Caki2 (cell line): ENCODE measurements at regions not wholly inside any gene's neighbourhood (a gene's known extent, or its start where the extent isn't known, plus 50 kb on each side); places are given as distances from the start of the nearest gene placed in this dataset.

Experiments
- DNase-seq: peaks from one replicate; pipeline ENCODE4 v3.0.0-alpha.2; 2015; ENCODE audit warnings: low read depth
- in situ Hi-C: cut with HindIII; loops from 2 replicates; pipeline ENCODE4 v1.10.0; 2016; ENCODE audit warnings: low sequenced_read_pairs, low pct_unique_long_range_greater_than_20kb, mixed read lengths

DNA sequence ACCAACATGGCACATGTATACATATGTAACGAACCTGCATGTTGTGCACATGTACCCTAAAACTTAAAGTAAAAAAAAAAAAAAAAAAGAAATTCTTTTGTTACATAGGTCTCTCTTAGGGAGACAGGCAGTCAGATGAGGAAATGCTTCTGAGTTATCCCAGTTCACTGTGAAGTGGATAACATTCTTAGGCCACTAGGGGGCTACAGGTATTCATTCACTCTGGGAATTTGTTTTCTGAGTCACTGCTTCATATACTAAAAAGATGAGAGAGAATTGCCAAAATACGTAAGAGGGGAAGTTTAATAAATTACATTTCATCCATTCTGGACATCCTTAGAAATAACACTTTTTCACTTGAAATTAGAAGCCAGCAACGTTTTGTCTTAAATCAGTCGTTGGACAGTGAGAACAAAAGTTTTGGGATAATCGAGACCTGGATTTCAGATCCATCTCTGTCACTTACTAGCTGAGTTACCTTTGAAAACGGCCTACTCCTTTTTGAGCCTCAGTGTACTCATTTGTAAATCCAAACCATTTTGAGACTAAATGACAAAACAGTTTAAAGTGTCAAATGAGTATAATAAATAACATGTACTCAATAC, 738.4 kb upstream of the ALCAM start:
- in situ Hi-C loops: no loop called here
- DNase-seq: peak; percentile 19

DNA sequence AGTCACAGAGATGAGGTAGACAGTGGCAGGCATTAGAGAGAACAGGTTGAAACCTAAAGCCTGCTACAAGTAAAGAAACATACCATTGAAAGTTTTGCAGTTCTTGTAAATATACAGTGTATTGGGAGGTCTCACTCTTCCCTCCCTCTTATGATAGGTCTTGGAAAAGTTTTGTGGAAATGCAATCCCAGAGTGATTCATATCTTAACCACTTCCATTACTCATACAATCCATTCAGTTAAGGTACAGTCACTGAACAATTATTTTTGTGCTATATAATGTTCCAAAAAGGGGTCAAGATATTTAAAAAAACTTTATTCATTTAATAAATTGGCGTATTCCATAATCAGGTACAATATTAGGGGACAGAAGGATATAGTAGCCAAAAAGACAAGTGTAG, 737.7 kb upstream of the ALCAM start:
- in situ Hi-C loops: no loop called here
- peak; percentile 1 for DNase-seq

- no peak for DNase-seq
- in situ Hi-C loops: no loop called here
Measured at GRCh38 chr3:104631254-104631653, 735.5 kb upstream of the ALCAM start.

DNA sequence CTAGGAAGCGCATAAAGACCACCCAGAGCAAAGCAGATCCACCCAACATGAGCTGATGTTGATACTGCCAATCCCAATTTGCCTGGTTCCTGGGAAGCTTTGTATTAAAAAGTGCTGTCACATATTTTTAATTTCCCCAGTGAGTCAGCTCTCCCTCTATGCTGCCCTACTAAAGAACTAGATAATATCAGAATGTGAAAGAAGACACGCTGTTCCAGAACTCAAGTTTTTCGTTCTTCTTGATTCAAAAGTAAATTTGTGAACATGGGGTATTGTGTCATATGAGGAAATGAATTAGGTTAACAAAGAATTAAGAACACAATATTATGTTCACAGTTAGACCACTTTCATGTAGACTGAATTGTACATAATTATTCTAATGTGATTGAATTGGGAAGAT, 734.2 kb upstream of the ALCAM start:
- no peak for DNase-seq
- in situ Hi-C loops: no loop called here

DNA sequence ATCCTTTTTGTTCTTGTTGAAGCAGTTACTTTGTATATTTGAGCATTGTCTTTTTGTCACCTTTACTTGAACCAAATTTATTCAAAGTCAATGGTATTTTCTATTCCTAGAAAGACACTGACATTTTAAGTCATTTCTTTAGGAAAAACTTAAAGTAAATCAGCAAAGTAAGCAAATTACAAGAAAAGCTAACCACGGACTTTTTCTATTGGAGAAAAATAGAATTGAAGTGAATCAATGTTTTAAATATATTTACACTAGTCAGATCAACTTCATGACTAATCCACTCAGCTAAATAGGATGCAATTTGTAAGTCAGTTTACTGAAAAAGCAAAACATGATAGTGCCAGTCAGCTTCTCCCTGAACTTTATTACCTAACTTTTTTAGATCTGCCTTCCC, 733.8 kb upstream of the ALCAM start:
- in situ Hi-C loops: no loop called here
- DNase-seq: no peak

DNA sequence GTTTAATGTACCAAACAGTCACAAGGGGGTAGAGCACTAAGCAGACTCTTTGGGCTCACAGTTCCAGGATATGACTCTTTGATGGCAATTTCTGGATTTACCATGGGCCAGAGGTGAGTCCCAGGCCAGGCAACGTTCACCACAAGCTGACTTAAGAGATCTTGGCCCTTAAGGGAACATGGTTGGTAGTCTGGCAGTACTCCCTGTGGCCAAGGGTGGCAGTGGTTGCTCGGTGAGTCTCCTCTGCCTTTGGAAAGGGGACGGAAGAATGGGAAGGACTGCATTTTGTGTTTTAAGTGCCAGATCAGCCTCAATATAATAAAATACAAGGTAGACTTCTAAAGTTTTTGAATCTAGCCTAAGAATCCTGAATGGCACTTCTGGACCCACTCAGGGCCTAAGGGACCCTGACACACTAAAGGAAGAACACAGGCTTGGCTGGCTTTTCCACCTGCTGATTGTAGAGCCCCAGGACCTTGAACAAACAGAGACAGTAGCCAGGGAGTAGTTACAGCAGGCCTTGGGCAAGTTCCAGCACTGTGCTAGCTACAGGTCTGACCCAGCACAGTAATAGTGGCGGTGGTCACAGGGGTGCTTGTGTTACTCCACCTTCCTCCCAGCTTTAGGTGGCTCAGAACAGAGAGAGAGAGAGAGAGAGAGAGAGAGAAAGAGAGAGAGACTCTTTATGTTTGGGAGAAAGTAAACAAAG, 730.7 kb upstream of the ALCAM start:
- in situ Hi-C loops: no loop called here
- no peak for DNase-seq

- in situ Hi-C loops: no loop called here
- DNase-seq: no peak
Measured at GRCh38 chr3:104642827-104643226, 723.9 kb upstream of the ALCAM start.

- no peak for DNase-seq
- in situ Hi-C loops: no loop called here
Measured at GRCh38 chr3:104646196-104646595, 720.5 kb upstream of the ALCAM start.

- in situ Hi-C loops: no loop called here
- DNase-seq: no peak
Measured at GRCh38 chr3:104648823-104649222, 717.9 kb upstream of the ALCAM start.

- in situ Hi-C loops: no loop called here
- DNase-seq: no peak
Measured at GRCh38 chr3:104669083-104669482, 697.6 kb upstream of the ALCAM start.

DNA sequence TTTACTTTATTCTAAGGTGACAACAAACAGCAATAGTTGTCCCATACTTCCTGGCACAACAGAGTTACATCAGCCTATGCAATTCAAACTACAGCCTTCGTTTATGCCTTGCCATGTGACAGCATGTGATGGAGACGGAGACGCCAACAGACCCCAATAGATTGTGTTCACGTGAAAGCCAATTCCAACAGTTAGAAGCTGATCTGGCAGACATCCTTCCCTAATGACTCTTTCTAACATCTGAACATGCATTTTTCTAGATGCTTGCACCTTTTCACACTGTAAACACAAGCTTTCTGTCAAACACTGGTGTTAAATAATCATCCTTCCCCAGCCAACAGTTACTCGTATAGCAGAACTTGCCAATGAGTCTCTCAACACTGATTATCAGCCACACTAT, 694.4 kb upstream of the ALCAM start:
- in situ Hi-C loops: no loop called here
- DNase-seq: no peak

DNA sequence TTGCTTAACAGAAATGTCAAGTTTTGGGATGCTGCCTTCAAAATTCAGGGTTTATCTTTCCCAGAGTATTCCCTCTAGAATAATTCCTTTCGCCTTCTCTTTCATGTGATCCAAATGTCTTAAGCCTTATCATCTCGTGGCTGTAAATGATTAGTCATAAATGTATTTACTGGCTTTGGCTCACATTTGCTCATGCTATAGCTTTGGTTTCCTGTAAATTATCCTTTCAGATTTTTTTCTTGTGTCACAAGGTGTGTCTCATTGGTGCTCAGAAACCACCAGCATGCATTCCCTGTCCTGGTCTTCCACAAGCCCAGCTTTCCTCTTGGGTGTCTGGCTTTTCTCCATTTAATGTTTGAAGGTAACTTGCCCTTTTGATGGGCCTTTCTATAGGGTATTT, 692.7 kb upstream of the ALCAM start:
- in situ Hi-C loops: no loop called here
- no peak for DNase-seq

DNA sequence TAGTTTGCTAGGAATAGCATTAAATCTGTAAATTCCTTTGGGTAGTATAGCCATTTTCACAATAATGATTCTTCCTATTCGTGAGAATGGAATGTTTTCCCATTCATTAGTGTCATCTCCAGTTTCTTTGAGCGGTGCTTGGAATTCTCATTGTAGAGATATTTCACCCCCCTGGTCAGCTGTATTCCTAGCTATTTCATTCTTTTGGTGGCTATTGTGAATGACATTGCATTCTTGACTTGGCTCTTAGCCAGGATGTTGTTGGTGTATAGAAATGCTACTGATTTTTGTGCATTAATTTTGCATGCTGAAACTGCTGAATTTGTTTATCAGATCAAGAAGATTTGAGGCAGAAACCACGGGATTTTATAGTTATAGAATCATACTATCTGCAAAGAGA, 690.5 kb upstream of the ALCAM start:
- in situ Hi-C loops: no loop called here
- DNase-seq: peak; percentile 2

DNA sequence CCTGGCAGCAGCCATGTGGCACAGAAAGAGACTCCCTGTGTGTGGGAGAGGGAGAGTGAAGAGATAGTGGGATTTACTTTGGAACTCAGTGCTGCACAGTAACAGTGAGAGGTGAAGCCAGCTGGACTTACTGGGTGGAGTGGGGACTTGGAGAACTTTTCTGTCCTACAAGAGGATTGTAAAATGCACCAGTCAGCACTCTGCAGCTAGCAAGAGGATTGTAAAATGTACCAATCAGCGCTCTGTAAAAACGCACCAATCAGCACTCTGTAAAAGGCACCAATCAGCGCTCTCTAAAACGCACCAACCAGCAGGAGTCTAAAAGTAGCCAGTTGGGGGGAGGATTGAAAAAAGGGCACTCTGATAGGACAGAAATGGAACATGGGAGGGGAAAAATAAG, 688.8 kb upstream of the ALCAM start:
- DNase-seq: no peak

GRCh38 chr3:104685492-104685891, 681.2 kb upstream of the ALCAM start:
- in situ Hi-C loops: no loop called here
- DNase-seq: no peak

More for the DNA sequence above, 688.8 kb upstream of the ALCAM start:
- in situ Hi-C loops: no loop called here

DNA sequence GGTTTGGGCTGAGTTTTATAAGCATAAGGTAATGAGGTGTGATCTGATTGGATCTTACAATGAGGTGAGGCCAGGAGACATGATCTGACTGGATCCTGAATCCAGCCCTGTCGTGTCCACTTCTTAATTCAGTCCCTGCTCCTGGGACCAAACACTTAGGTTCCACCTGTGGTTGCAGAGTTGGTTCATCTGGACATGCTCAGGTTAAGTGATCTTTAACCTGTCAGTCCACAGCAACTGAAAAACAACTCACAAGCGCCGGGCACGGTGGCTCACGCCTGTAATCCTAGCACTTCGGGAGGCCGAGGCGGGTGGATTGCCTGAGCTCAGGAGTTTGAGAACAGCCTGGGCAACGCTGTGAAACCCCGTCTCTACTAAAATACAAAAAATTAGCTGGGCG, 679.3 kb upstream of the ALCAM start:
- in situ Hi-C loops: no loop called here
- DNase-seq: no peak

- in situ Hi-C loops: no loop called here
Measured at GRCh38 chr3:104696470-104696869, 670.2 kb upstream of the ALCAM start.

GRCh38 chr3:104711406-104711805, 655.3 kb upstream of the ALCAM start:
- no peak for DNase-seq
- in situ Hi-C loops: no loop called here

More at GRCh38 chr3:104696470-104696869, 670.2 kb upstream of the ALCAM start:
- no peak for DNase-seq

DNA sequence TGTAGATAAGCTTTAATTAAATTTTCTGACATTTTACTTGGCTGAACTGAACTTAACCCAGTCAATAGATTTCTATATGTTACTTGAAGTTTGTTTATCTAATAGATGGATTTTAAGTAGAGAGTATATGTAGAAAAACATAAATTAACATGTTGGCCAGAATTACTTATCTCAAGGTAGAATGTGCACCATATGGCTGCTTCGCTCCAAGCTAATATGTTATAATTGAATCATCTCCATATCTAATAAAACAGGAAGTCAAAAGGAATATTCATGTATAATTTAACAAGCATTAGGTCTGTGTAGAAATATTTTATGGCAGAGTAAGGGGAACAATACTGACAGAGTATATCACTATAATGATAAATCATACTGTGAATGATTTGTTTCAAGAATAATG, 650.7 kb upstream of the ALCAM start:
- DNase-seq: no peak
- in situ Hi-C loops: no loop called here

- in situ Hi-C loops: no loop called here
- DNase-seq: no peak
Measured at GRCh38 chr3:104717828-104718196, 648.9 kb upstream of the ALCAM start.
